Peyer's patch (tissue), 4 donors: ENCODE measurements at regions not wholly inside any gene's neighbourhood (a gene's known extent, or its start where the extent isn't known, plus 50 kb on each side); places are given as distances from the start of the nearest gene placed in this dataset.

Experiments used
- CTCF ChIP-seq, 6 experiments: fragments of 450-650 bp in 4 of 6; fragments of 200-600 bp in 2 of 6; sonication (generic) in 1 of 6; IDR thresholded peaks; one replicate each; pipeline ENCODE4 v1.5.1; 2017 to 2019; ENCODE audit warnings: antibody characterized with exemption in 6 of 6, mild to moderate bottlenecking in 3 of 6, moderate library complexity in 1 of 6
- POLR2A ChIP-seq, 2 donors: fragments of 450-650 bp; IDR thresholded peaks; one replicate each; pipeline ENCODE4 v1.5.1; 2017; ENCODE audit warnings: antibody characterized with exemption in 2 of 2, mild to moderate bottlenecking in 2 of 2, moderate library complexity in 2 of 2

- TF ChIP-seq POLR2A (IDR thresholded peaks at IDR 0.05) = no peak
- TF ChIP-seq CTCF (IDR thresholded peaks at IDR 0.05) = no peak
Measured at GRCh38 chr3:103499967-103500366, 1065.2 kb downstream of the ZPLD1 start.
